NCI-H2171 (cell line): ENCODE measurements at regions not wholly inside any gene's neighbourhood (a gene's known extent, or its start where the extent isn't known, plus 50 kb on each side); places are given as distances from the start of the nearest gene placed in this dataset.

Experiments
- DNase-seq: peaks from one replicate; lab custom pipeline; 2025; lab: John Stamatoyannopoulos, UW

GRCh38 chr11:81421251-81421860 is 1312.3 kb downstream of the FAM181B start:
- no peak for DNase-seq

- no peak for DNase-seq
Observed at GRCh38 chr11:81420668-81421250, 1312.9 kb downstream of the FAM181B start.

- no peak for DNase-seq
Observed at GRCh38 chr11:81397316-81397715, 1336.3 kb downstream of the FAM181B start.

- DNase-seq: no peak
Observed at GRCh38 chr11:81394311-81394710, 1339.4 kb downstream of the FAM181B start.

- DNase-seq: no peak
Observed at GRCh38 chr11:81388326-81388725, 1345.3 kb downstream of the FAM181B start.

- DNase-seq: no peak
Observed at GRCh38 chr11:81380395-81380794, 1353.3 kb downstream of the FAM181B start.

- DNase-seq: no peak
Observed at GRCh38 chr11:81377418-81377817, 1356.2 kb downstream of the FAM181B start.

- no peak for DNase-seq
Observed at GRCh38 chr11:81373986-81374385, 1359.7 kb downstream of the FAM181B start.

GRCh38 chr11:81368192-81368591 is 1365.5 kb downstream of the FAM181B start:
- DNase-seq: no peak

GRCh38 chr11:81365496-81365895 is 1368.2 kb downstream of the FAM181B start:
- DNase-seq: no peak

- no peak for DNase-seq
Observed at GRCh38 chr11:81359476-81359875, 1374.2 kb downstream of the FAM181B start.

GRCh38 chr11:81345609-81346008 is 1388.1 kb downstream of the FAM181B start:
- DNase-seq: no peak

GRCh38 chr11:81342966-81343365 is 1390.7 kb downstream of the FAM181B start:
- DNase-seq: no peak

- no peak for DNase-seq
Observed at GRCh38 chr11:81340225-81340624, 1393.4 kb downstream of the FAM181B start.

- DNase-seq: no peak
Observed at GRCh38 chr11:81339521-81339920, 1394.1 kb downstream of the FAM181B start.

- DNase-seq: no peak
Observed at GRCh38 chr11:81337756-81338155, 1395.9 kb downstream of the FAM181B start.

- DNase-seq: no peak
Observed at GRCh38 chr11:81332276-81332675, 1401.4 kb downstream of the FAM181B start.

- DNase-seq: no peak
Observed at GRCh38 chr11:81331611-81332235, 1401.9 kb downstream of the FAM181B start.

GRCh38 chr11:81331088-81331487 is 1402.6 kb downstream of the FAM181B start:
- no peak for DNase-seq

GRCh38 chr11:81303038-81303664 is 1430.5 kb downstream of the FAM181B start:
- no peak for DNase-seq

GRCh38 chr11:81301166-81301830 is 1432.4 kb downstream of the FAM181B start:
- DNase-seq: no peak

- no peak for DNase-seq
Observed at GRCh38 chr11:81286959-81287358, 1446.7 kb downstream of the FAM181B start.

- DNase-seq: no peak
Observed at GRCh38 chr11:81286550-81286949, 1447.1 kb downstream of the FAM181B start.
